GM23338 (cell line): ENCODE measurements at regions not wholly inside any gene's neighbourhood (a gene's known extent, or its start where the extent isn't known, plus 50 kb on each side); places are given as distances from the start of the nearest gene placed in this dataset.

Source experiments
- ATAC-seq: fragments of 200-7000 bp; cut with Tn5 transposase; 3 replicates; pipeline ENCODE4 v1.9.1; 2020
- DNase-seq: peaks from one replicate; pipeline ENCODE4 v3.0.0-alpha.2; 2015; ENCODE audit warnings: low spot score
- H2AFZ ChIP-seq: fragments of 200-600 bp; sonication (generic); 2 replicates; pipeline ENCODE4 v1.8.0; 2016; ENCODE audit warnings: antibody characterized with exemption, mild to moderate bottlenecking, moderate library complexity
- H3F3A ChIP-seq: fragments of 200-600 bp; sonication (generic); replicated peaks from 2 replicates; pipeline ENCODE4 v1.8.0; 2017; ENCODE audit warnings: antibody characterized with exemption, mixed run types, low read depth
- H3K27ac ChIP-seq: fragments of 200-600 bp; sonication (generic); 2 replicates; pipeline ENCODE4 v1.6.1; 2016; ENCODE audit warnings: low read depth
- H3K27me3 ChIP-seq: fragments of 200-600 bp; sonication (generic); 2 replicates; pipeline ENCODE4 v1.8.0; 2016; ENCODE audit warnings: mild to moderate bottlenecking, mixed run types, moderate library complexity; ENCODE audit not compliant: insufficient read depth
- H3K36me3 ChIP-seq: fragments of 200-600 bp; sonication (generic); 2 replicates; pipeline ENCODE4 v1.8.0; 2016; ENCODE audit warnings: mild to moderate bottlenecking; ENCODE audit not compliant: insufficient read depth
- H3K4me1 ChIP-seq: fragments of 200-600 bp; sonication (generic); 2 replicates; pipeline ENCODE4 v1.8.0; 2016; ENCODE audit warnings: mild to moderate bottlenecking, moderate library complexity; ENCODE audit not compliant: insufficient read depth
- H3K4me2 ChIP-seq: fragments of 200-600 bp; sonication (generic); 2 replicates; pipeline ENCODE4 v1.7.1; 2017; ENCODE audit warnings: mixed run types
- H3K4me3 ChIP-seq: fragments of 200-600 bp; sonication (generic); 2 replicates; pipeline ENCODE4 v1.6.1; 2016; ENCODE audit warnings: mixed run types
- H3K79me2 ChIP-seq: fragments of 200-600 bp; sonication (generic); replicated peaks from 2 replicates; pipeline ENCODE4 v1.8.0; 2017; ENCODE audit warnings: mild to moderate bottlenecking; ENCODE audit not compliant: insufficient read depth
- H3K9me2 ChIP-seq: fragments of 200-600 bp; sonication (generic); 2 replicates; pipeline ENCODE4 v1.8.0; 2017; ENCODE audit not compliant: insufficient read depth
- H4K20me1 ChIP-seq: fragments of 200-600 bp; sonication (generic); replicated peaks from 2 replicates; pipeline ENCODE4 v1.8.0; 2017; ENCODE audit warnings: mild to moderate bottlenecking; ENCODE audit not compliant: insufficient read depth
- H3K27ac Mint-ChIP-seq: 2 replicates; pipeline ENCODE4 v1.8.0; 2020; ENCODE audit warnings: inconsistent platforms, mild to moderate bottlenecking, moderate library complexity, mixed read lengths
- H3K27me3 Mint-ChIP-seq: 3 replicates; pipeline ENCODE4 v1.8.0; 2022; ENCODE audit warnings: low read depth, mild to moderate bottlenecking, moderate library complexity, mixed read lengths, inconsistent platforms; ENCODE audit not compliant: insufficient read depth, poor library complexity
- H3K36me3 Mint-ChIP-seq: 3 replicates; pipeline ENCODE4 v1.8.0; 2021; ENCODE audit warnings: low read depth, mild to moderate bottlenecking, inconsistent platforms, moderate library complexity, mixed read lengths
- H3K4me1 Mint-ChIP-seq: 3 replicates; pipeline ENCODE4 v1.8.0; 2020; ENCODE audit warnings: mild to moderate bottlenecking, inconsistent platforms, mixed read lengths
- H3K4me3 Mint-ChIP-seq: 3 replicates; pipeline ENCODE4 v1.8.0; 2021; ENCODE audit warnings: moderate library complexity, mild to moderate bottlenecking, inconsistent platforms, mixed read lengths
- H3K9me3 Mint-ChIP-seq: 3 replicates; pipeline ENCODE4 v1.8.0; 2020; ENCODE audit warnings: moderate library complexity, mild to moderate bottlenecking, inconsistent platforms, mixed read lengths
- CREB1 ChIP-seq: fragments of 250-450 bp; sonication (Bioruptor Pico); IDR thresholded peaks from 2 replicates; pipeline ENCODE4 v1.5.0; 2020; ENCODE audit warnings: low read depth, mild to moderate bottlenecking, moderate library complexity
- CTCF ChIP-seq, 2 experiments: fragments of 200-600 bp in 1 of 2; sonication (generic) in 1 of 2; conservative IDR thresholded peaks; 2 replicates each; pipeline versions ENCODE4 v1.5.1 to v1.6.1; 2016 to 2017; ENCODE audit warnings: antibody characterized with exemption in 2 of 2, low read depth in 2 of 2, mild to moderate bottlenecking in 2 of 2, moderate library complexity in 1 of 2
- ETS1 ChIP-seq: IDR thresholded peaks from 2 replicates; pipeline ENCODE4 v1.6.1; 2016; ENCODE audit warnings: antibody characterized with exemption
- EZH2 ChIP-seq: fragments of 200-600 bp; sonication (generic); IDR thresholded peaks from one replicate; pipeline ENCODE4 v1.8.0; 2017; ENCODE audit warnings: antibody characterized with exemption, mild to moderate bottlenecking, low read depth; ENCODE audit not compliant: unreplicated experiment
- EZH2phosphoT487 ChIP-seq: fragments of 200-600 bp; sonication (generic); IDR thresholded peaks from one replicate; pipeline ENCODE4 v1.8.1; 2018; ENCODE audit warnings: antibody characterized with exemption; ENCODE audit not compliant: unreplicated experiment
- JUNB ChIP-seq: IDR thresholded peaks from one replicate; pipeline ENCODE4 v1.6.1; 2016; ENCODE audit warnings: antibody characterized with exemption; ENCODE audit not compliant: unreplicated experiment
- NANOG ChIP-seq: IDR thresholded peaks from 2 replicates; pipeline ENCODE4 v1.6.1; 2016; ENCODE audit warnings: antibody characterized with exemption, borderline replicate concordance
- POLR2AphosphoS5 ChIP-seq: IDR thresholded peaks from 2 replicates; pipeline ENCODE4 v1.6.1; 2016; ENCODE audit warnings: antibody characterized with exemption, low read depth
- REST ChIP-seq: IDR thresholded peaks from one replicate; pipeline ENCODE4 v1.6.1; 2018; ENCODE audit warnings: antibody characterized with exemption; ENCODE audit not compliant: unreplicated experiment
- STAT1 ChIP-seq: IDR thresholded peaks from one replicate; pipeline ENCODE4 v1.6.1; 2016; ENCODE audit warnings: antibody characterized with exemption; ENCODE audit not compliant: unreplicated experiment
- ZNF114 ChIP-seq: fragments of 250-450 bp; sonication (Bioruptor Pico); IDR thresholded peaks from 2 replicates; pipeline ENCODE4 v1.5.0; 2020; ENCODE audit warnings: mild to moderate bottlenecking, moderate library complexity
- ZNF331 ChIP-seq: fragments of 250-450 bp; sonication (Bioruptor Pico); IDR thresholded peaks from 2 replicates; pipeline ENCODE4 v1.5.0; 2020; ENCODE audit warnings: low read depth, mild to moderate bottlenecking, moderate library complexity

- H3K9me3 Mint-ChIP-seq: no peaks in the 10 kb centered on the region
These were observed 391.6 kb downstream of the PMP22 start for GRCh38 chr17:14873540-14873939.

GRCh38 chr17:14871921-14872320, 393.2 kb downstream of the PMP22 start:
- no peaks in the 10 kb centered on the region for H3K27me3 ChIP-seq
- Mint-ChIP-seq H3K4me1 (no peaks in the 10 kb centered on the region), H3K9me3 (no peaks in the 10 kb centered on the region), H3K4me3 (no peak overlapping the region), H3K27ac (no peak overlapping the region), H3K36me3 (no peaks in the 10 kb centered on the region), H3K27me3 (no peaks in the 10 kb centered on the region)
- no peak overlapping the region for H3K4me2 ChIP-seq
- H3K9me2 ChIP-seq: no peaks in the 10 kb centered on the region; the same call in 1 of the 2 replicates
- ATAC-seq: no peak
- H3K79me2 ChIP-seq: no peaks in the 10 kb centered on the region
- H2AFZ ChIP-seq: no peak overlapping the region
- H4K20me1 ChIP-seq: no peaks in the 10 kb centered on the region
- no peaks in the 10 kb centered on the region for H3K4me1 ChIP-seq
- no peaks in the 10 kb centered on the region for H3F3A ChIP-seq
- DNase-seq: no peak
- TF ChIP-seq STAT1 (no peak), JUNB (no peak), ETS1 (no peak), CTCF (conservative IDR thresholded peaks at IDR 0.05; ENCODE audit: low read depth in 2 of 2) (no peak), EZH2 (no peak), ZNF331 (CRISPR knock-in tag) (no peak)
- H3K27ac ChIP-seq: no peak overlapping the region
- no peak overlapping the region for H3K4me3 ChIP-seq
- no peaks in the 10 kb centered on the region for H3K36me3 ChIP-seq

More at GRCh38 chr17:14873540-14873939, 391.6 kb downstream of the PMP22 start:
- H3K27me3 Mint-ChIP-seq: peaks cover 1% of the 10 kb centered on the region
- H3K4me3 ChIP-seq: no peak overlapping the region
- no peaks in the 10 kb centered on the region for H3K36me3 Mint-ChIP-seq
- TF ChIP-seq POLR2AphosphoS5 (no peak), STAT1 (no peak), ETS1 (no peak), JUNB (no peak), REST (no peak), ZNF331 (CRISPR knock-in tag) (no peak), CREB1 (CRISPR knock-in tag) (no peak), ZNF114 (no peak), NANOG (no peak), EZH2phosphoT487 (no peak), EZH2 (no peak)
- H3K4me1 Mint-ChIP-seq: no peaks in the 10 kb centered on the region
- H4K20me1 ChIP-seq: no peaks in the 10 kb centered on the region
- H3K27me3 ChIP-seq: no peaks in the 10 kb centered on the region
- no peak overlapping the region for H3K4me3 Mint-ChIP-seq
- ATAC-seq (no peak), DNase-seq (no peak)
- no peak overlapping the region for H3K27ac Mint-ChIP-seq
- H3K9me2 ChIP-seq: no peaks in the 10 kb centered on the region
- H2AFZ ChIP-seq: no peak overlapping the region
- no peaks in the 10 kb centered on the region for H3K4me1 ChIP-seq
- H3F3A ChIP-seq: no peaks in the 10 kb centered on the region
- no peaks in the 10 kb centered on the region for H3K36me3 ChIP-seq
- no peak overlapping the region for H3K27ac ChIP-seq
- H3K79me2 ChIP-seq: no peaks in the 10 kb centered on the region
- H3K4me2 ChIP-seq: no peak overlapping the region
